ENCODE measurements at regions not wholly inside any gene's neighbourhood (a gene's known extent, or its start where the extent isn't known, plus 50 kb on each side); places are given as distances from the start of the nearest gene placed in this dataset.

DNA sequence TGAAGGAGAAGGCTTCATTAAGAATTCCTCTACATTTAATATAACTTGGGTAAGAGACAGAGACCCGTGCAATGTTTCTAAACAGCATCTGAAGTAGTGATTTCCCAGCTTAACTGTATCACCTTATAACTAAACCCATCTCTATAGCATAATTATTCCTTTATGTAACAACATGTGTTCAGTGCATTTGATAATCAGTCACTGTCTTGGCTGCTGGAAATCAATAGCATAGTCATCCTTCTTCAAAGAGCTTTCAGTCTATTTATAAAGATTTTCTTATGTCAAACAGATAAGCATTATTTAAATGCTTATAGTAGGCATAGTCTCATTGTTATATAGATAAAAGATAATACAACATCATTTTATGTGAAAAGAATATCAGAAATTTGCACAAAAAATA is 80.1 kb upstream of the TYRP1 start:
- Histone ChIP-seq H4K20me1 (replicated peaks; ENCODE audit: control insufficient read depth, extremely low read depth, insufficient read depth, low read length) (no peaks in the 10 kb centered on the region), H3K9ac (replicated peaks; ENCODE audit: extremely low read depth, insufficient read depth, low read length) (no peak overlapping the region), H3K27ac (ENCODE audit: insufficient read depth, low read depth, low read length) (no peak overlapping the region), H3K9me3 (replicated peaks; ENCODE audit: control insufficient read depth, insufficient read depth, low read length) (no peaks in the 10 kb centered on the region), H3K36me3 (ENCODE audit: control insufficient read depth in 2 of 2, extremely low read depth in 1 of 2, insufficient read depth in 2 of 2, low read length in 2 of 2) (no peaks in the 10 kb centered on the region), H3K27me3 (ENCODE audit: control insufficient read depth in 2 of 2, insufficient read depth in 2 of 2, low read length in 2 of 2) (no peaks in the 10 kb centered on the region), H3K79me2 (ENCODE audit: control insufficient read depth, insufficient read depth, low read length) (no peaks in the 10 kb centered on the region), H3K4me1 (ENCODE audit: control insufficient read depth, extremely low read depth, insufficient read depth, low read length) (no peaks in the 10 kb centered on the region), H3K4me2 (ENCODE audit: insufficient read depth, low read length) (no peak overlapping the region), H3K4me3 (replicated peaks in 1 of 3; ENCODE audit: insufficient read depth in 1 of 3, low read depth in 1 of 3, low read length in 3 of 3) (no peak overlapping the region), H2AFZ (ENCODE audit: low read depth, low read length) (no peak overlapping the region), H3K9me1 (replicated peaks; ENCODE audit: control insufficient read depth, extremely low read depth, insufficient read depth, low read length) (no peaks in the 10 kb centered on the region)
- DNase-seq (ENCODE audit: low read depth, low spot score) (no peak), FAIRE-seq (no peak)
- BruUV-seq (replicated peaks) = no TSS peak
- intact Hi-C loops (cut with micrococcal nuclease) (no loop called here), dilution Hi-C loops (cut with MboI; ENCODE audit: extremely low pct_ligation_motif_present, low sequenced_read_pairs) (no loop called here)
- TF ChIP-seq, protein P1, sequence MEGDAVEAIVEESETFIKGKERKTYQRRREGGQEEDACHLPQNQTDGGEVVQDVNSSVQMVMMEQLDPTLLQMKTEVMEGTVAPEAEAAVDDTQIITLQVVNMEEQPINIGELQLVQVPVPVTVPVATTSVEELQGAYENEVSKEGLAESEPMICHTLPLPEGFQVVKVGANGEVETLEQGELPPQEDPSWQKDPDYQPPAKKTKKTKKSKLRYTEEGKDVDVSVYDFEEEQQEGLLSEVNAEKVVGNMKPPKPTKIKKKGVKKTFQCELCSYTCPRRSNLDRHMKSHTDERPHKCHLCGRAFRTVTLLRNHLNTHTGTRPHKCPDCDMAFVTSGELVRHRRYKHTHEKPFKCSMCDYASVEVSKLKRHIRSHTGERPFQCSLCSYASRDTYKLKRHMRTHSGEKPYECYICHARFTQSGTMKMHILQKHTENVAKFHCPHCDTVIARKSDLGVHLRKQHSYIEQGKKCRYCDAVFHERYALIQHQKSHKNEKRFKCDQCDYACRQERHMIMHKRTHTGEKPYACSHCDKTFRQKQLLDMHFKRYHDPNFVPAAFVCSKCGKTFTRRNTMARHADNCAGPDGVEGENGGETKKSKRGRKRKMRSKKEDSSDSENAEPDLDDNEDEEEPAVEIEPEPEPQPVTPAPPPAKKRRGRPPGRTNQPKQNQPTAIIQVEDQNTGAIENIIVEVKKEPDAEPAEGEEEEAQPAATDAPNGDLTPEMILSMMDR (IDR thresholded peaks at IDR 0.05; ENCODE audit: extremely low read depth in 1 of 2, insufficient read depth in 1 of 2, low read depth in 1 of 2, low read length in 2 of 2) = no peak
- TF ChIP-seq FOS (IDR thresholded peaks at IDR 0.05; ENCODE audit: borderline replicate concordance, insufficient read depth, low read length) = no peak
- no peak for TF ChIP-seq JUN (IDR thresholded peaks at IDR 0.05; ENCODE audit: borderline replicate concordance, insufficient read depth, insufficient read length, low read depth)
- TF ChIP-seq GATA2 (IDR thresholded peaks at IDR 0.05; ENCODE audit: insufficient read depth, insufficient read length, low read depth, low read length) = no peak
- TF ChIP-seq POLR2A (IDR thresholded peaks at IDR 0.05; ENCODE audit: low read depth, low read length) = no peak
- TF ChIP-seq MYC (IDR thresholded peaks at IDR 0.05; ENCODE audit: low read depth, low read length) = no peak
- TF ChIP-seq, protein P2, sequence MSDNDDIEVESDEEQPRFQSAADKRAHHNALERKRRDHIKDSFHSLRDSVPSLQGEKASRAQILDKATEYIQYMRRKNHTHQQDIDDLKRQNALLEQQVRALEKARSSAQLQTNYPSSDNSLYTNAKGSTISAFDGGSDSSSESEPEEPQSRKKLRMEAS (IDR thresholded peaks at IDR 0.05; ENCODE audit: insufficient read depth, insufficient read length) = no peak
- no peak for TF ChIP-seq POLR2AphosphoS5 (IDR thresholded peaks at IDR 0.05; ENCODE audit: insufficient read depth, low read depth, low read length)
- TF ChIP-seq EZH2 (IDR thresholded peaks at IDR 0.05; ENCODE audit: borderline replicate concordance, low read depth, low read length, severe bottlenecking) = no peak
- ChIA-PET CTCF (interaction anchor here (1.1 kb wide), 1 partner anchor 11 kb away, joined by 4 read pairs; no protein-coding TSS in a partner anchor), POLR2A (no interaction called here)
